Parathyroid adenoma (tissue), 2 donors: ENCODE measurements at regions not wholly inside any gene's neighbourhood (a gene's known extent, or its start where the extent isn't known, plus 50 kb on each side); places are given as distances from the start of the nearest gene placed in this dataset.

Source experiments
- H2AFZ ChIP-seq: fragments of 300-600 bp; sonication (generic); one replicate; pipeline ENCODE4 v1.7.0; 2017; ENCODE audit warnings: antibody characterized with exemption, mild to moderate bottlenecking
- H3K27ac ChIP-seq: fragments of 300-600 bp; sonication (generic); one replicate; pipeline ENCODE4 v1.7.0; 2017
- H3K27me3 ChIP-seq: fragments of 300-600 bp; sonication (generic); one replicate; pipeline ENCODE4 v1.7.0; 2017; ENCODE audit warnings: low read length; ENCODE audit not compliant: control insufficient read depth, insufficient read depth
- H3K36me3 ChIP-seq: fragments of 300-600 bp; sonication (generic); one replicate; pipeline ENCODE4 v1.7.0; 2017; ENCODE audit warnings: low read length; ENCODE audit not compliant: control insufficient read depth, insufficient read depth
- H3K4me1 ChIP-seq: fragments of 300-600 bp; sonication (generic); one replicate; pipeline ENCODE4 v1.7.0; 2017; ENCODE audit warnings: control low read depth
- H3K4me2 ChIP-seq: fragments of 300-600 bp; sonication (generic); one replicate; pipeline ENCODE4 v1.7.0; 2017; ENCODE audit warnings: low read length
- H3K4me3 ChIP-seq: fragments of 300-600 bp; sonication (generic); one replicate; pipeline ENCODE4 v1.7.0; 2017; ENCODE audit warnings: low read depth, low read length
- H3K79me2 ChIP-seq: fragments of 300-600 bp; sonication (generic); one replicate; pipeline ENCODE4 v1.7.0; 2017; ENCODE audit warnings: control low read depth
- H3K9ac ChIP-seq: fragments of 300-600 bp; sonication (generic); one replicate; pipeline ENCODE4 v1.7.0; 2017; ENCODE audit warnings: mild to moderate bottlenecking
- H3K9me3 ChIP-seq: fragments of 300-600 bp; sonication (generic); one replicate; pipeline ENCODE4 v1.7.0; 2017; ENCODE audit warnings: low read length; ENCODE audit not compliant: control insufficient read depth
- TF ChIP-seq, protein P1 (sequence below): fragments of 300-600 bp; sonication (generic); IDR thresholded peaks from one replicate; pipeline ENCODE4 v1.7.0; 2017; ENCODE audit warnings: antibody characterized with exemption, mild to moderate bottlenecking
- donor health status: primary hyperparathyroidism.

GRCh38 chr18:22641958-22642357 is 224.2 kb upstream of the CTAGE1 start:
- TF ChIP-seq, protein P1, sequence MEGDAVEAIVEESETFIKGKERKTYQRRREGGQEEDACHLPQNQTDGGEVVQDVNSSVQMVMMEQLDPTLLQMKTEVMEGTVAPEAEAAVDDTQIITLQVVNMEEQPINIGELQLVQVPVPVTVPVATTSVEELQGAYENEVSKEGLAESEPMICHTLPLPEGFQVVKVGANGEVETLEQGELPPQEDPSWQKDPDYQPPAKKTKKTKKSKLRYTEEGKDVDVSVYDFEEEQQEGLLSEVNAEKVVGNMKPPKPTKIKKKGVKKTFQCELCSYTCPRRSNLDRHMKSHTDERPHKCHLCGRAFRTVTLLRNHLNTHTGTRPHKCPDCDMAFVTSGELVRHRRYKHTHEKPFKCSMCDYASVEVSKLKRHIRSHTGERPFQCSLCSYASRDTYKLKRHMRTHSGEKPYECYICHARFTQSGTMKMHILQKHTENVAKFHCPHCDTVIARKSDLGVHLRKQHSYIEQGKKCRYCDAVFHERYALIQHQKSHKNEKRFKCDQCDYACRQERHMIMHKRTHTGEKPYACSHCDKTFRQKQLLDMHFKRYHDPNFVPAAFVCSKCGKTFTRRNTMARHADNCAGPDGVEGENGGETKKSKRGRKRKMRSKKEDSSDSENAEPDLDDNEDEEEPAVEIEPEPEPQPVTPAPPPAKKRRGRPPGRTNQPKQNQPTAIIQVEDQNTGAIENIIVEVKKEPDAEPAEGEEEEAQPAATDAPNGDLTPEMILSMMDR: no peak
- Histone ChIP-seq H3K9me3 (no peaks in the 10 kb centered on the region), H3K27ac (no peak overlapping the region), H3K9ac (no peak overlapping the region), H3K36me3 (no peaks in the 10 kb centered on the region), H3K4me3 (no peak overlapping the region), H3K4me2 (no peak overlapping the region), H3K79me2 (no peaks in the 10 kb centered on the region), H3K27me3 (no peaks in the 10 kb centered on the region), H3K4me1 (no peaks in the 10 kb centered on the region), H2AFZ (no peak overlapping the region)

DNA sequence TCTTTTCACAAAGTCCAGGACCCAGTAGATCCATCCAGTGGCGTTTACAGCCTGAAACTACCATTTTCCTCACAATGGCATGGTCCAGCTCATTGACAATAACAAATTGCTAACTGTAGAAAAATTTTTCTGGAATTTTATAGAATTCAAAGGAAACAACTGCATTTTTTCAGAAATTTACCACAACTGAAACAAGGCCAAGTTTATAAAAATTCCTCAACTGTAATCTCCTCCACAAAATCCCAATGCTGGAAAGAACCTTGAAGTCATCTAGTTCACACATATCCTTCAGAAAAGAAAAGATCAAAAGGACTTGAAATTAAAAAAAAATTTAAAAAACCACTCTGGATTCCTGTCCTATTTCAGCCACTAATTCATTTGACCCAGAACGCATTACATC is 226.0 kb upstream of the CTAGE1 start:
- TF ChIP-seq, protein P1: no peak
- no peak overlapping the region for H3K4me3 ChIP-seq
- H2AFZ ChIP-seq: no peak overlapping the region
- no peak overlapping the region for H3K4me2 ChIP-seq
- no peaks in the 10 kb centered on the region for H3K4me1 ChIP-seq
- no peak overlapping the region for H3K27ac ChIP-seq
- H3K9me3 ChIP-seq: no peaks in the 10 kb centered on the region
- no peak overlapping the region for H3K9ac ChIP-seq
- no peaks in the 10 kb centered on the region for H3K36me3 ChIP-seq
- no peaks in the 10 kb centered on the region for H3K27me3 ChIP-seq
- no peaks in the 10 kb centered on the region for H3K79me2 ChIP-seq

GRCh38 chr18:22650247-22650646 is 232.5 kb upstream of the CTAGE1 start:
- Histone ChIP-seq H3K9me3 (no peaks in the 10 kb centered on the region), H3K79me2 (no peaks in the 10 kb centered on the region), H3K4me1 (no peaks in the 10 kb centered on the region), H2AFZ (no peak overlapping the region), H3K9ac (no peak overlapping the region), H3K4me2 (no peak overlapping the region), H3K4me3 (no peak overlapping the region), H3K27ac (no peak overlapping the region), H3K27me3 (no peaks in the 10 kb centered on the region), H3K36me3 (no peaks in the 10 kb centered on the region)
- TF ChIP-seq, protein P1: no peak

DNA sequence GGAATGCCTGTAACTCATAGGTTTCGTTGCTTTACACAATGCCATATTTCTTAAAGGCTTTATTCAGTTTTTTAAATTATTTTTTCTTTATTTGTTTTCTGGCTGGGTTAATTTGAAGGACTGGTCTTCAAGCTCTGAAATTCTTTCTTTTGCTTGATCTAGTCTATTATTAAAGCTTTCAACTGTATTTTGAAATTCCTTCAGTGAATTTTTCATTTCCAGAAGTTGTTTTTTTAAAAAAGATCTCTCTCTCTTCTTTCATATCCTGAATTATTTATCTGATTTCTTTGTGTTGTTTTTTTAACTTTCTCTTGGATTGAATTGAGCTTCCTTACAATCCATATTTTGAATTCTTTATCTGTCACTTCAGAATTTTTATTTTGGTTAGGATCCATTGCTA is 239.9 kb upstream of the CTAGE1 start:
- Histone ChIP-seq H3K36me3 (no peaks in the 10 kb centered on the region), H3K27me3 (no peaks in the 10 kb centered on the region), H3K27ac (no peak overlapping the region), H2AFZ (no peak overlapping the region), H3K4me1 (no peaks in the 10 kb centered on the region), H3K79me2 (no peaks in the 10 kb centered on the region), H3K4me2 (no peak overlapping the region), H3K9me3 (peaks cover 3% of the 10 kb centered on the region), H3K4me3 (no peak overlapping the region), H3K9ac (no peak overlapping the region)
- TF ChIP-seq, protein P1: no peak

DNA sequence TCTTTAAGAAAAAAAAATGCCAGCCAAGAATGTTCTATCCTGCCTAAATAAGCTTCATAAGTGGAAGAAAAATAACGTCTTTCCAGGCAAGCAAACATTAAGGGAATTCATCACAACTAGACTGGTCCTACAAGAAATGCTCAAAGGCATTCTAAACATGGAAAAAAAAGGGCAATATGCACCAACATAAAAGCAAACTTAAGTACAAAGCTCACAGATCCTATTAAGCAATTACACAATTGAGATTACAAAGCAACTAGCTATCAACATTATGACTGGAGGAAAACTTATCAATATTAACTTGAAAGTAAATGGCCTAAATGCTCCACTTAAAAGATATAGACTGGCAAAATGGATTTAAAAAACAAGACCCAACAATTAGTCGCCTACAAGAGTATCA is 240.6 kb upstream of the CTAGE1 start:
- H3K27me3 ChIP-seq: no peaks in the 10 kb centered on the region
- no peak overlapping the region for H3K4me3 ChIP-seq
- no peaks in the 10 kb centered on the region for H3K4me1 ChIP-seq
- TF ChIP-seq, protein P1: no peak
- H3K36me3 ChIP-seq: no peaks in the 10 kb centered on the region
- H2AFZ ChIP-seq: no peak overlapping the region
- peaks cover 3% of the 10 kb centered on the region for H3K9me3 ChIP-seq
- H3K27ac ChIP-seq: no peak overlapping the region
- H3K79me2 ChIP-seq: no peaks in the 10 kb centered on the region
- no peak overlapping the region for H3K4me2 ChIP-seq
- no peak overlapping the region for H3K9ac ChIP-seq
